LNCaP clone FGC (cell line): ENCODE measurements at regions not wholly inside any gene's neighbourhood (a gene's known extent, or its start where the extent isn't known, plus 50 kb on each side); places are given as distances from the start of the nearest gene placed in this dataset.

Experiments used
- DNase-seq: peaks from one replicate; pipeline ENCODE4 v3.0.0-alpha.2; 2011; ENCODE audit warnings: low read depth
- H3K4me3 ChIP-seq: 2 replicates; pipeline ENCODE4 v1.5.1; 2011; ENCODE audit warnings: mild to moderate bottlenecking, low read depth, low read length, control low read depth
- CTCF ChIP-seq: IDR thresholded peaks from 2 replicates; pipeline ENCODE4 v1.5.1; 2012; ENCODE audit warnings: mild to moderate bottlenecking; ENCODE audit not compliant: control insufficient read depth, insufficient read depth; ENCODE audit errors: extremely low read depth

GRCh38 chr15:95160316-95160715 is 929.0 kb downstream of the MCTP2 start:
- no peak for TF ChIP-seq CTCF
- no peak for DNase-seq

GRCh38 chr15:95162069-95162468 is 930.7 kb downstream of the MCTP2 start:
- H3K4me3 ChIP-seq: no peak overlapping the region
- no peak for TF ChIP-seq CTCF
- DNase-seq: no peak

More at GRCh38 chr15:95160316-95160715, 929.0 kb downstream of the MCTP2 start:
- no peak overlapping the region for H3K4me3 ChIP-seq

GRCh38 chr15:95162531-95162930 is 931.2 kb downstream of the MCTP2 start:
- no peak for DNase-seq
- no peak for TF ChIP-seq CTCF
- no peak overlapping the region for H3K4me3 ChIP-seq

GRCh38 chr15:95162967-95163531 is 931.7 kb downstream of the MCTP2 start:
- TF ChIP-seq CTCF: no peak
- H3K4me3 ChIP-seq: no peak overlapping the region
- no peak for DNase-seq

GRCh38 chr15:95168152-95168551 is 936.8 kb downstream of the MCTP2 start:
- H3K4me3 ChIP-seq: no peak overlapping the region
- no peak for DNase-seq
- no peak for TF ChIP-seq CTCF

GRCh38 chr15:95168951-95169431 is 937.6 kb downstream of the MCTP2 start:
- H3K4me3 ChIP-seq: no peak overlapping the region

More at GRCh38 chr15:95168951-95169431, 937.6 kb downstream of the MCTP2 start:
- DNase-seq: no peak
- no peak for TF ChIP-seq CTCF
